GM19035 (cell line): ENCODE measurements at regions not wholly inside any gene's neighbourhood (a gene's known extent, or its start where the extent isn't known, plus 50 kb on each side); places are given as distances from the start of the nearest gene placed in this dataset.

ENCODE experiments used
- ATAC-seq: cut with Tn5 transposase; IDR thresholded peaks from one replicate; pipeline ENCODE4 v1.9.1; 2021; ENCODE audit not compliant: unreplicated experiment

DNA sequence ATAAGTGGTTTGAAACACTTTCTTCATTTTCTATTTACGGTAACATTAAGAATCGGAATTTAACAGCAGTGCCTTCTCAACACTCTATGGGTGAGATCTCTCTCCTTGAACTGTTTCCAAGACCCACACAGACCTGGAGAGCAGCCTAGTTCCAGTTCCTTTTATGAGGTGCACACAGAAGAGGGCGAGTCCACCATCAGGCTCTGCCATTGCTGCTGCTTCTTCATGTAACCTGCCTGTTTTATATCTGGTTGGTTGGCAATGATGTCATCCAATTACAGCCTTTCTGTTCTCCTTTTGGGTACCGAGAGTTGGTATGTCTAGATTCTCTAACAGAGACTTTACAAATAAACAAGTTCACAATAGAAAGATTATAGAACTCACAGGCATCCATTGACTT lies 225.7 kb downstream of the UTP18 start:
- no peak for ATAC-seq

DNA sequence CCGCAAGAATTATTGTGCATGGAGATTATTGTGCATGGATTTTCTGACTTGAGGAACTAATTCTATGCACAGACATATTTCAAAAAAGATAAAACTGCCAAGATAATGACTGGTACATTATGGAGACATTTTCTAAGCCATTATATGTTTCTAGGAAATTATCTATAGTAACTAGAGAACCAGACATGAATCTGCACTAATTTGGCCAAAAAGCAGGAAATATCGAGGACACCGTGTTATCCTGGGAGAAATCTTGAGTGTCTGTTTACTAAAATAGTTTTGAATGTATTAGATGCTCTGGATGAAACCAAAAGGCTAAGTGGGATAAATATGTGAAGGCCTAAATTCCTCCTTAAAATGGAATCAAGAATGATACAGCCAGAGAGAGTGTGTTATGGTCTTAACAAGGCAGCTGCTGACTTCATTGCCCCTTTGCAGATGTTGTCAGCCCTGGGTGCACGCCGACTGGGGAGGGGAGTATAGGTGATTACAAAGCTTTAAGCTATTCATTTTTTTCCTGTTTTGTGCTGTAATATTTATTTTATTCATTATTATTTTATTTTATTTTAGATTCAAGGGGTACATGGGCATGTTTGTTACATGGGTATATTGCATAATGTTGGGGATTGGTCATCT lies 226.7 kb downstream of the UTP18 start:
- no peak for ATAC-seq

DNA sequence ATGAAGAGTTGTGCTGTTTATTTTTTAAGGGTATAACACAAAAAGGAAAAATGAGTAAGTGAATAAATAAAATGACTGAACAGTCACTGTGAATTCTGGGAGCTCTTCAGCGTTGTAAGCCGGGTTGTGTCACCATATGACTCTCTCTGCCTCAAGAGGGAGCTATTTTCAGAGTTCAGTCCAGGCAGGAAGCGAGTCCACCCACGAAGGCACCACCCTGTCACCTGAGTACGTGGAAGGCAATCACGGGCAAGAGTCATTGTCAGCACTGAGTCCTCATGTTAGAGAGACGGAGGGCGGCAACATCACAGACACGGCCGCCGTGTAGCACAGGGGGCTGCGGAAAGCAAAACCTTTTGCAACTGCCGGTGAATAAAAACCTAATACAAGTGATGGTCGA lies 227.6 kb downstream of the UTP18 start:
- no peak for ATAC-seq

DNA sequence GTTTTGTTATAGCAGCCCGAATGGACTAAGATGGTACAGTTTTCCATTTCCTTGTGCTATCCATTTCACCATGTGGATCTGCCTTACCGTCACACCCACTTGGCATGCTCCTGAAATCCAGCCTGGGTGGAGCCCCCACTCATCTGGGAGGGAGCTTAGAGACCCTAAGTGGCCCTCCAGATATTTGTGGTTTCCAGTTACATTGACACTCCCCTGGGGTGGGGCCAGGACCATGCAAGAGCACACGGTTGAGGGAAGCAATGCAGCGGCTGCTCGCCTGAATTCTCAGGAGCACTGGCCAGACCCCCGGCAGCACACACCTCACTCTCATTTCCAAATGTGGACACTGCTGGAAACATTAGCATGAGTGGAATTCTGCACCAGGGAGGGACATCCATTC lies 231.1 kb downstream of the UTP18 start:
- ATAC-seq, result no peak

DNA sequence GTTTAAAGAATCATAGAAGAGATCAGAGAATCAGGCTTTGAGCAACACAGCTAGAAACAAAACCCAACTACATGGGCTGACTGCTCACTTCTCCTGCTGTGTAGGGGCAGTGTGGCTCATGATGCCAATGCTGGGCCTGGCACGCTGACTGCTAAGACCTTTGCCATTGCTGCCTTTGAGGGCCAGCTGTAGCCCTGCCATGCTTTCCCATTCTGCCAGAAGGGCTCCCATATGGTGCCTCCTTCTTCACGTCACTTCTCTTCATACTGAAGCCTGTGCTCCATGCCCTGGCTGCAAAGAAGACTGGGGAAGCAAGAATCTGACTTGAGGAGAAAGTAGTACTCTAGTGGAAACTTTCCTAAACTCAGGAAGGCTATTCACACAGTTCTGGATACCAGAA lies 232.9 kb downstream of the UTP18 start:
- ATAC-seq, result no peak

DNA sequence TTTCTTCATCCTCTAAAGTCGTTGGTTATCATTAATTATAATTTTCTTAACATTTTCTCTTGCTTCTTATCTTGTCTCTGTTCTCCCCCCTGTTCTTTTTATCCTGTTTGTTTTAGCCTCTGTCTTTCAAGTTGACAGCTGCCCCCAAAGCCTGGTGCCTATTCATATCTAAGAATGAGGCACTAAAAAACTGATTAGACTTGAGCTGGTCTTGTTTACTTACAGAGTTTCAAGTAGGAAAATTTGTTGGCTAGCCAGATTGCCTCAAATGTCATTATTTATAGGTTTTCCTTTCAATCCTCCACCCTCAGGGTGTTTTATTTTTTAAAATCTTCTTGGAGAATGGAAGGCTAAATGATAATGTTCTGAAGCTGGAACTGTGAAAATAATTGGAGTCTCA lies 236.0 kb downstream of the UTP18 start:
- ATAC-seq, result no peak

DNA sequence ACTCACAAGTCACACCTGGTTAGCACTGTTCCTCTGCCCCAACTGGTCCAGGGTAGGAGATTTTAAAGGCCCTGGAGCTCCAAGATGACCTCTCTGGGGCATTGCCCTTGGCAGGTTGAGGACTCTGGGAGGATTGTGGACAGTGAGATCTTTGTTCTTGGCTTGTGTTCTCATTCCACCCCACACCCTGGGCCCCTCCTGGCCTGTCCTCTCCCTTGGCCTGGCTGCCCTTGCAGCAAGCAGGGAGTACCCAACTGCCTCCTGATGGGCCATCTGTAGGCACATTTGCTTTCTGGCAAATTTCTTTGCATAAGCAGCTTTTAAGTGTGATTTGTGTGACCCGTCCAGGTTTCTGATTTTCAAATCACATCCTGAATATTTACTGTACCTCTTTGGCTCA lies 239.6 kb downstream of the UTP18 start:
- no peak for ATAC-seq

DNA sequence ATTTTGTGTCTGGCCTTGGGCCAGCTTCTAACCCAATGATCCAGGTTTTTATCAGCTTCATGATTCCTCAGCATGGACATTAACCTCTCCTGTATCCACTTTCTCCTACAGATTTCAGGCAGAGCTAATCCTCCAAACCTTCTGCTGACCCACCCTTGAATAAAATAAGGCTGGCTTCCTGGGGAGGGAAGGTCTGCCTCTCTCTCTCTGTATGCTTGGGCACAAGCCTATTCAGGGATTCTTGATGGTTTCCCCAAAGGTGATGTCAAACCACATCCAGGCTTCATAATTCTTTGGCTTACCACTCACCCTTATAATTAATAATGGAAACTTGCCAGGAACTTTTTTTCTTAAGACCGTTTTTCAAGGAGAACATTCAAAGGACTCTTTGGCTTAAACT lies 240.1 kb downstream of the UTP18 start:
- ATAC-seq, result no peak

DNA sequence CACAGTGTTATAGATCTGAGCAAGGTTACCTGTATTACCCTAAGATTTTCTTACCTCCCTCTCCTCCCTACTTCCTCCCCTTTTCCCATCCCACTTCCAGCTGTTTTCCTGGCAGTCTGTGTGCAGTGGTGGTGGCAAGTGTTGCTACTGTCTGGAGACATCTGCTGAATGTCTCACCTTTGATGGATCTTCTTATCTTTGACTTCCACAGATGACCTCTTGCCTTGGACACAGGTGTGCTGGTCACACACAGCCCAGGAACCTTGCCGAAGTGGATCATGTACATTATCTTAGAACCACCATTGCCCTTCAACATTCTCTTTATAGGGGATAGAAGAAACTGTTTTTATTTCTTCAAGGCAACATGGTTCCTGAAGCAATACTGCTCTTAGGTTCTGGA lies 245.1 kb downstream of the UTP18 start:
- ATAC-seq, result no peak

DNA sequence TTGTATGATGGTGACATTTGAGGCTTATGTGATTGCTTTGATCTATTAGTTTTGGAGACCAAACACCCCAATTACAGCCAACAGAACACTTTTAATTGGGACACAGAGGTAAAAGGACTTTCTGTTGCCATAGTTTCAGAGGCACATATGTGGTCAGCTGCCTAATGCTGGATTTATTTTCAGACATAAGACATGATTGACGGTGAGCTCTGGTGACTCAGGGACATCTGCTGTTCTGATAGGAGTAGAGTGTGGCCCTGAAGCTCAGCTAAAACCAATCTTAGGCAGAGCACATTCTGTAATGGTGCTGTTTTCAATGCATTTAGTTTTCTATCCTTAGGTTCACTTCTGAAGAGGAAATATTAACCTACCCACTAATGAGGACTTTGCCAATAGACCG lies 247.1 kb downstream of the UTP18 start:
- no peak for ATAC-seq

DNA sequence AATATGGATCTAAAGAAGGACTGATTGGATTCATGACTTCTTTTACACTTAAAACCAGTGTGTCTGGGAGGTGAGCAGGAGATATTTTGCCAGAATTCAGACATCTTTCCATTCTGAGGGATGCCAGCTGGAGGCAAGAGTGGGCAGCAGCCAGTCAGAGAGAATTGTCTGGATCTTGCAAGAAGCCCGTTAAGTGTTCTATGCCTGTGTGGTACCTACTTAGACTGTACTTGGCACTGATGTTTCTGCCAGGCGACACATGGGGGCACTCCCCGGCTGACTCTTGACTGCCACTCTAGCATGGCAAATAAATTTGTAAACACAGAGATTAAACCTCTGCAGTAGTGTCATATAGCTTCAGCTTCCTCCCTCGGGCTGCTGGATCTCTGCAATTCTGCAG lies 247.7 kb downstream of the UTP18 start:
- no peak for ATAC-seq

DNA sequence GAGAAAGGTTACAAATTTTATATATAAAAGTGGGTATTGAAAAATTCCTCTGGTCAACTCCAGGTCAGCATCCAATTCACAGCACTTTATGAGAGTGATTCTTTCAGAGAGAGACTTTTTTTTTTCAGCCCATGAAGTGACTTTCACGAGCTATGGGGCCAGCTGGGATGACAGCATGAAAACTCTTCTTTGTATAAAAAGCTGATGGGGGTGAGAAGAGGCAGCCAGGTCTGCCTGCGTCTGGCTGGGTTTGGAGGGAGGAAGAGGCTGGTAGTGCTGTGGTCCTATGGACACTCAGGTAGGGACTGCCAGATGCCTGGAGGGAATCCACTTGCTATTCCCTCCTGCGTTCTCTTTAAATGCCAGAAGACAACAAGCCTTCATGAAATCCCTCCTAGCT lies 250.6 kb downstream of the UTP18 start:
- no peak for ATAC-seq

DNA sequence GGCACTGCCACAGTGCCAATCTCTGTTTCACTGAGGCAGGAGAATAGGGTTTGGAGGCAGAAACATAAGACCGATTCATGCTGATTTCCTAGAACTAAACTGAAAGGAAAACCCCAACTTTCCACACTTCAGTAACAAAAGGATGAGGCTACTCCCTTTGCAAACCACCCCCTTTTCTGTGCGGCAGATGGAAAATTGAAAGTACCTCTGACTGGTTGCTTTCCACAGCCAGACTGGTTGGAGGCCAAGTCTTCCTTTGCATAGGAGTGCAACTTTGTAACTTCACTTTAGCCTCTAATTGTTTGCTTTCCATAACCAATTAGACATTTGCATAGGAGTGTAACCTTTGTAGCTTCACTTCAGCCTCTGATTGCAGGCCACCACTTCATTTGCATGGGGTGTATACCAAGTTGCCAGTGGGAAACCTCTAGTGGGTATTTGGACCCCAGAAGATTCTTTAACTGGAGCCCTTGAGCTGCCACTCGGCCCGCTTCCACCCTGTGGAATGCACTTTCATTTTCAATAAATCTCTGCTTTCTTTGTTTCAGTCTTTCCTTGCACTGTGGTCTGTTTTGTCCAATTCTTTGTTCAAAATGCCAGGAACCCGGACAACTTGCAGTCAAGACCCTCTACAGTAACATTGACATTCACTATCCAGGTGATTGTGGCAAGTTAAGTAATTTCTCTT lies 252.0 kb downstream of the UTP18 start:
- no peak for ATAC-seq

DNA sequence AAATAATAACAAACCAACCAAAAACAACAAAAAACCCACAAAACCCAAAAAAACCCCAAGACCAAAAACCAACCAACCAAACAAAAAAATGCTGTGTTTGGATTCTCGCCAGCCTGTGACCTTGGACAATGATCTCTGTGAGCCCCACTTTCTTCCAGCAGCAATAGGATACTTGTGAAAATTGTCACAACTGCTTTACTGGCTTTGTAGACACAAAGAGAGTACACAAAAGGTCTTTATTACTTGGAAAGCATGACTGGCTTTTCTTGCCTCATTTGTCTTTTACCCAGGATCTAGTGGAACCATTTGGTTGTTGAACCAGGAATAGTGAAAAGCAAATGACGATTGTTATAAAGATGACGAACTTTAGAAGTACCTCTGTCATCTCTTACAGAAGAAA lies 256.6 kb downstream of the UTP18 start:
- ATAC-seq, result no peak

DNA sequence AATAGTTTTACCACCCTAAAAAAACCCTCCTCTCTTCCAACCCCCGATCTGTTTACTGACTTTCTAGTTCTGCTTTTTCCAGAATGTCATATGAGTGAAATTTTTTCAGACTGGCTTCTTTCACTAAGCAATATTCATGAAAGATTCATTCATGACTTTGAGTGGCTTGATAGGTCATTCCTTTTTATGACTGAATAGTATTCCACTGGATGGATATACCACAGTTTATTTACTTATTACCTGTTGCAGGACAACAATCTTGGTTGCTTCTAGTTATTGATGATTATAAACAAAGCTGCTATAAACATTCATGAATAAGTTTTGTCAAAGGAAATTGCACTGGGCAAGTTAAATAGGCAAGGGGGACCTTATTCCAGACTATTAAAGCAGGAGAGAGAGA lies 264.2 kb downstream of the UTP18 start:
- no peak for ATAC-seq

DNA sequence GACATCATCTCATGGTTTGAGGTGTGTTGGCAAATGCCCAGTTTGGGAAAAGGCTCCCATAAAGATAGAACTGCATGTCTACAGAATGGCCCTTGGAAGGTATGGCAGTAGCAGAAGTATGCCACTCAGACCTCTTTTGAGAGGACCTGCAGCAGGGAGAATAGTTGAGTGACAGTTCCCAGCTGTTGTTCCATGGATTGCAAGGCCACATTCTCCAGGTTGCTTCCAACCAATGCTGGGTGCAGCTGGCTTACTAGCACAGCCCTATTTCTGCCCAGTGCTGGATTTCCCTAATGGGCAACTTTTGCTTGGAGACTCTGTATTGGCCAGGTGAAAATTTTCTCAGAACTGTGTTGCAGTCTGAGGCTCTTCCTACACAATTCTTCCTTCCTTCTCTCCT lies 266.2 kb downstream of the UTP18 start:
- no peak for ATAC-seq

DNA sequence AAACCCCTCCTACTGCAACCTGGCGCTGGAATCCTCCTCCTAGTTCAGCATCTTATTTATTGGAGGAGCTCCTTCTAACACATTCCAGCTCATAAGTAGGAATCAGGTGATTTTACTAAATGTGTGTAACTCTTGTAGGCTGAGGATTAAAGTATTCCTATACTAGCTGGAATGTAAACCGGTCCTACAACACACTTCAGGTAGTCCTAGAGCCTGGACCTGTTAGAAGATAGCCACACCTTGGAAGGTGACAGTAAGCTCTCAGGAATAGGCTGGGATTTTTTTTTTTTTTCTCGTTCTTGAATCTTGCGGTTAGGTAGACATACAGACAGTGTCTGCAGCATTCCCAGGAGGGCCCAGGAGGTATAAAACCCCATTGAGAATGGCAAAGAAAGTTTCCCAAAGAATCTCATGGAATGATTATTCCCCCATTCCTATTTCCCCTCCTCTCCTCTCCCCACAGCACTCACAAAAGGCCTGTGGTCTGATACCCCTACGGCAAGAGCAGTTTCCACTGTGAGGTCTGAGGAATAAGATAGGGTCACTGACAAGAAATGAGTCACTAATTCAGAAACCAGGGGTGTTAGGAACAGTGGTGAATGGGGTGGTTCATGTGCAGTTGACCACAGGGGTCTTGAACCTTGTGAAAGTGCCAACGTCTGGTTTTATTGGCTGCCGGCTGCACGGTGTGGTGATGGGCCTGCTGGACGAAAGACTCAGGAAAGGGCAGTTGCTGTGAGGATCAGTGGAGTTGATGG lies 267.1 kb downstream of the UTP18 start:
- ATAC-seq, result no peak

DNA sequence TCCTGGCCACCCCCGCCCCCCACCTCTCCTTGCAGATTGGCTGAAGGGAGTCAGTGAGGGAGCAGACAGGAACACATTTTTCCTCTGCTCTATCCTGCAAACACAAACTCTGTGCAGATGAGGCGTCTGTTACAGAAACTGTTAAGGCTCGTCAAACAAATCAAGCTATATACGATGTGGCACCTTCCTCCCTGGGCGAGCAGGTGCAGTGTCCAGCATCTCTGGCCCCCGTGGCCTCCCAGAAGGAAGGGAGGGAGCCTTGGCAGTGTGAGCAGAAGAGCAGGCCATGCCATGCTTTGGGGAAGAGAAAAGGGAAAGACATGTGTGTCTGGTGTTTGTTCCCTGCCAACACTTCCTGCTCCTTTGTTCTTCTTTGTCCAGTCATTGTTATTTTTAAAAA lies 267.8 kb downstream of the UTP18 start:
- no peak for ATAC-seq

DNA sequence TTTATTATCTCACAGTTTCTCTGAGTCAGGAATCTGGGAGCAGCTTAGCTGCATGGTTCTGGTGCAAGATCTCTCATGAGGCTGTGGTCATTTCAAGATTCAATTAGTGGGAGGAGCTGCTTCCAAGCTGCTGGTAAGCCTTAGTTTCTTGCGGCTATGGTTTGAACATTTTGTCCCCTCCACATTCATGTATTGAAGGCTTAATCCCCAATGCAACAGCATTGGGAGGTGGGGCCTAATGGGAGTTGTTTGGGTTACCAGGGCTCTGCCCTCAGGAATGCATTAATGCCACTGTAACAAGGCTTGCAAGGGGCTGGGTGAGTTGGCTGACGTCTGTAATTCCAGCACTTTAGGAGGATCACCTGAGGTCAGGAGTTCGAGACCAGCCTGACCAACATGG lies 272.9 kb downstream of the UTP18 start:
- no peak for ATAC-seq

DNA sequence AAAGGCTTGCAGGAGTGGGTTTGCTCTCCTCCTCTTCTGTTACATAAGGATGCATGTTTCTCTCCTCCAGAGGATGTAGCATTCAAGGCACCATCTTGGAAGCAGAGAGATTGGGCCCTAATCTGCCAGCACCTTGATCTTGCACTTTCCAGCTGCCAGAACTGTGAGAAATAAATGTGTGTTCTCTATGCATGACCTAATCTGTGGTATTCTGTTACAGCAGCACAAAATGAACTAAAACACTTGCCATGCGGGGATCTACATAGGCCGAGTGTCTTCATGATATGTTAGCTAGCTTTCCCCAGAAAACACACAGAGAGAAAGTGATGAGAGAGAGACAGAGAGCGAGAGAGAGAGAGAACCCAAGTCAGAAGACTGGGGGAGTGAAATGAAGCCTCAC lies 273.5 kb downstream of the UTP18 start:
- ATAC-seq, result no peak

DNA sequence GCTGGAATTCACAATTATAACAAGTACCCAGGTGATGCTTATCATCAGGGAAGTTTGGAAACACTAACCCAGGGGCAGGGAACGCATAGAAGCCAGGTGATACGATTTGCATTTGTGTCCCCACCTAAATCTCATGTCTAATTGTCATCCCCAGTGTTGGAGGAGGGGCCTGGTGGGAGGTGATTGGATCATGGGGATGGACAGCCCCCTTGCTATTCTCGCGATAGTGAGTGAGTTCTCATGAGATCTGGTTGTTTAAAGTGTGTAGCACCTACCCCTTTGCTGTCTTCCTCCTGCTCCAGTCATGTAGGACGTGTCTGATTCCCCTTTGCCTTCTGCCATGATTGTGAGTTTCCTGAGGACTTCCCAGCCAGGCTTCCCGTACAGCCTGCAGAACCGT lies 276.3 kb downstream of the UTP18 start:
- no peak for ATAC-seq

DNA sequence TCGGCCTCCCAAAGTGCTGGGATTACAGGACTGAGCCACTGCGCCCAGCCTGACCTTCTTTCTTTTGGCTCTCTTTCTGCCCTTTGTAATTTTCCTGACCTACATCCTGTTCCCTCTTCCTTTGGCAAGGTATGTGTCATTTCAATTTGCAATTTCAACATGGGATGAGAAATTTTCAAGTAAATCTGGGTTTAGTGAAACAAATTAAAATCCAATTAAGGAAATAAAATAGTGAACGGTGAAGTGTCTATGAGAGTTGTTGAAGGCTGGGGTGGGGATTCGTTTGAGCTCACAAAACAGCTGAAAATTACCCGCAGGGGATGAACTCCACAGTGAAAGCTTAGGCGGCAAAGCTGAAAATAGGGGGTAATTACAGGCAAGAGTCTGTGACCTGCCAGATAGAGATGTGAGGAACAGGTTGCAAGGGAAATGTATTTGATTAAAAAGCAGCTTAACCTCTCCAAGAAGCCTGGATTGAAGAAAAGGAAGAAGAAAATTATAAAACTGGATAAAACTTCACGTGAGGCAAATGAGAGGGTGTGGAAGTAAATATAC lies 277.7 kb downstream of the UTP18 start:
- ATAC-seq, result no peak
